Activated naive CD8-positive, alpha-beta T cell (primary cell): ENCODE measurements at regions not wholly inside any gene's neighbourhood (a gene's known extent, or its start where the extent isn't known, plus 50 kb on each side); places are given as distances from the start of the nearest gene placed in this dataset.
"Not testable (repeated sequence)": the region's sequence is repeated elsewhere in the genome, so short reads cannot be mapped to it uniquely, and the experiment has no call there.

ENCODE experiments used
- H3K27ac Mint-ChIP-seq: one replicate; pipeline ENCODE4 v1.8.0; 2021; ENCODE audit warnings: mixed read lengths
- H3K27me3 Mint-ChIP-seq: one replicate; pipeline ENCODE4 v1.8.0; 2021; ENCODE audit warnings: mixed read lengths
- H3K36me3 Mint-ChIP-seq: one replicate; pipeline ENCODE4 v1.8.0; 2021; ENCODE audit warnings: mixed read lengths
- H3K4me1 Mint-ChIP-seq: one replicate; pipeline ENCODE4 v1.8.0; 2021; ENCODE audit warnings: low read depth, mixed read lengths
- H3K4me3 Mint-ChIP-seq: one replicate; pipeline ENCODE4 v1.8.0; 2021; ENCODE audit warnings: mild to moderate bottlenecking, mixed read lengths
- H3K9me3 Mint-ChIP-seq: one replicate; pipeline ENCODE4 v1.8.0; 2021; ENCODE audit warnings: low read depth, mixed read lengths

- H3K27ac Mint-ChIP-seq: no peak overlapping the region
- no peaks in the 10 kb centered on the region for H3K27me3 Mint-ChIP-seq
Measured at GRCh38 chr7:68376131-68376661, 1222.1 kb upstream of the AUTS2 start.

GRCh38 chr7:68381731-68382130 is 1216.5 kb upstream of the AUTS2 start:
- Mint-ChIP-seq H3K36me3 (no peaks in the 10 kb centered on the region), H3K27ac (no peak overlapping the region), H3K4me1 (no peaks in the 10 kb centered on the region), H3K9me3 (peaks cover 16% of the 10 kb centered on the region), H3K4me3 (no peak overlapping the region), H3K27me3 (no peaks in the 10 kb centered on the region)

More at GRCh38 chr7:68376131-68376661, 1222.1 kb upstream of the AUTS2 start:
- Mint-ChIP-seq H3K4me1 (no peaks in the 10 kb centered on the region), H3K36me3 (no peaks in the 10 kb centered on the region), H3K4me3 (no peak overlapping the region), H3K9me3 (peaks cover 10% of the 10 kb centered on the region)

- peaks cover 18% of the 10 kb centered on the region for H3K9me3 Mint-ChIP-seq
- H3K27me3 Mint-ChIP-seq: peaks cover 3% of the 10 kb centered on the region
- H3K36me3 Mint-ChIP-seq: no peaks in the 10 kb centered on the region
- no peak overlapping the region for H3K27ac Mint-ChIP-seq
- H3K4me1 Mint-ChIP-seq: no peaks in the 10 kb centered on the region
- no peak overlapping the region for H3K4me3 Mint-ChIP-seq
Measured at GRCh38 chr7:68384581-68384980, 1213.7 kb upstream of the AUTS2 start.

GRCh38 chr7:68393051-68393450 is 1205.2 kb upstream of the AUTS2 start:
- Mint-ChIP-seq H3K27me3 (peaks cover 3% of the 10 kb centered on the region), H3K27ac (no peak overlapping the region), H3K4me3 (no peak overlapping the region), H3K4me1 (no peaks in the 10 kb centered on the region), H3K9me3 (peaks cover 22% of the 10 kb centered on the region), H3K36me3 (no peaks in the 10 kb centered on the region)

GRCh38 chr7:68394131-68394530 is 1204.1 kb upstream of the AUTS2 start:
- Mint-ChIP-seq H3K36me3 (no peaks in the 10 kb centered on the region), H3K27ac (no peak overlapping the region), H3K27me3 (no peaks in the 10 kb centered on the region), H3K4me1 (no peaks in the 10 kb centered on the region), H3K9me3 (peaks cover 16% of the 10 kb centered on the region), H3K4me3 (no peak overlapping the region)

DNA sequence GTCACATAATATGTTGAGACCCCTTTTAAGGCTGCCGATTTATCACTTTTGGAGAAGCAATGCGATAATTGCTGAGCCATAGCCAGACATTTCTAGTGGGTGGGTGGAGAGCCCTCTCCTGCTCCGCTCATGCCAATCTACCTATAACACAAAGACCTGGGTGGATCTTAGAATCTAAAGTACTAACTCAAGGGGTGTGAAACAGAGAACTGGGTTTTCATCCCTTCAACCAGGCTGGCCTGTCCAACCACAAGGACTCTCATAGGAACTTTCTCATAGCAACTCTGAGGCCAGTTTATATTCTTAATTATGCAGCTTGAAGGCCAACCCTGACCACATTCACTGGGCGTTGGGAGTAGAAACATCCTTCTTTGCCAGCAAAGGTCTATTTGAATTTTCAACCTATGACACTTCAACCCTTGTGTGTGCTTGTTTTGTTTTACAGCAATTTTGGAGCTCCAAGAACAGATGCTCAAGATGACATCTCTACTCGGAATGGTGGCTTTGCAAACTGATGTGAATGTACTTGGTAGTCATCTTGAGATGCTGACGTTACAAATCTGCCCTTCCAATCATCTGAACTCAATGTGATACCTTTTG is 1198.2 kb upstream of the AUTS2 start:
- no peaks in the 10 kb centered on the region for H3K36me3 Mint-ChIP-seq
- H3K9me3 Mint-ChIP-seq: peaks cover 19% of the 10 kb centered on the region
- H3K4me1 Mint-ChIP-seq: no peaks in the 10 kb centered on the region

DNA sequence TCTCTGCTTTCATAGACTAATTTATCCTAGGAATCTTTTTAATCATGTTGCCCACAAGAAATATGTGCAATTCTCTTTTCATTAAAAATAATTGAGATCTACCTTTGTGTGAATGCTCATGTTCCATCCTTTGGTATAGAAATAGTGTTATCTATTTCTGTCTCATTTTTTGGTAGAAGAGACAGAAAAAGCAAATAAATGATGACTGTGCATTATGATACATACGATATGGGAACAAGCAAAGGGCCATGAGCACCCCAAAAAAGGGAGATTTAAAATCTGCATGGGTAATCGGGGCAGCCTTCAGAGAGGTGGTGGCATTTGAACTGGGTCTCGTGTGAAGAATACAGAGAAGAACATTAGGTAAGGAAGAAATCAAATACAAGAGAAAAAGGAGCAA is 1197.5 kb upstream of the AUTS2 start:
- Mint-ChIP-seq H3K27ac (no peak overlapping the region), H3K27me3 (no peaks in the 10 kb centered on the region), H3K4me1 (no peaks in the 10 kb centered on the region), H3K9me3 (peaks cover 21% of the 10 kb centered on the region), H3K4me3 (no peak overlapping the region), H3K36me3 (no peaks in the 10 kb centered on the region)

More for the DNA sequence above, 1198.2 kb upstream of the AUTS2 start:
- Mint-ChIP-seq H3K4me3 (no peak overlapping the region), H3K27me3 (no peaks in the 10 kb centered on the region), H3K27ac (no peak overlapping the region)

DNA sequence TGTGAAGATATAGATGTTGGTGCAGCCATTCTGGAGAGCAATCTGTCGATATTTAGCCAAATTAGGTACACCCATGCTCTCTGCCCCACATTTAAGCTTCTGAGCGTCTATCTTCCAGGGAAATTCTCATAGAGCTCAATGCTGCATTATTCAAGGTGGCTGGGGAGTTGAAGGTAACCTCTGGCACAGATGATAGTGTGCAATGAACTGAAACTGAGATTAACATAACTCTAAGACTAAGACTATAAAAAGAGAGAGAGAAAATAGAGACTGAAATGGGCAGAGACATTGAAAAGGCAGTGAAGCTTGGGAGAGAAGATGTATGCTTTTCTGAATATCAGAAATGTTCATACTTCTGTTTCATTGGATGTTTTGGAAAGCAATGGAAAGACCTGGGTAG is 1197.0 kb upstream of the AUTS2 start:
- Mint-ChIP-seq H3K9me3 (peaks cover 19% of the 10 kb centered on the region), H3K4me3 (no peak overlapping the region), H3K4me1 (no peaks in the 10 kb centered on the region), H3K27me3 (no peaks in the 10 kb centered on the region), H3K36me3 (no peaks in the 10 kb centered on the region), H3K27ac (no peak overlapping the region)

GRCh38 chr7:68406480-68406879 is 1191.8 kb upstream of the AUTS2 start:
- Mint-ChIP-seq H3K4me1 (no peaks in the 10 kb centered on the region), H3K27me3 (no peaks in the 10 kb centered on the region), H3K36me3 (no peaks in the 10 kb centered on the region), H3K27ac (no peak overlapping the region), H3K9me3 (peaks cover 12% of the 10 kb centered on the region), H3K4me3 (no peak overlapping the region)

GRCh38 chr7:68407460-68407859 is 1190.8 kb upstream of the AUTS2 start:
- H3K36me3 Mint-ChIP-seq: no peaks in the 10 kb centered on the region
- no peaks in the 10 kb centered on the region for H3K4me1 Mint-ChIP-seq
- H3K27ac Mint-ChIP-seq: no peak overlapping the region
- no peak overlapping the region for H3K4me3 Mint-ChIP-seq
- no peaks in the 10 kb centered on the region for H3K27me3 Mint-ChIP-seq
- H3K9me3 Mint-ChIP-seq: peaks cover 12% of the 10 kb centered on the region

GRCh38 chr7:68408873-68409272 is 1189.4 kb upstream of the AUTS2 start:
- Mint-ChIP-seq H3K9me3 (peaks cover 12% of the 10 kb centered on the region), H3K4me1 (no peaks in the 10 kb centered on the region), H3K4me3 (no peak overlapping the region), H3K27me3 (no peaks in the 10 kb centered on the region), H3K27ac (no peak overlapping the region), H3K36me3 (no peaks in the 10 kb centered on the region)

DNA sequence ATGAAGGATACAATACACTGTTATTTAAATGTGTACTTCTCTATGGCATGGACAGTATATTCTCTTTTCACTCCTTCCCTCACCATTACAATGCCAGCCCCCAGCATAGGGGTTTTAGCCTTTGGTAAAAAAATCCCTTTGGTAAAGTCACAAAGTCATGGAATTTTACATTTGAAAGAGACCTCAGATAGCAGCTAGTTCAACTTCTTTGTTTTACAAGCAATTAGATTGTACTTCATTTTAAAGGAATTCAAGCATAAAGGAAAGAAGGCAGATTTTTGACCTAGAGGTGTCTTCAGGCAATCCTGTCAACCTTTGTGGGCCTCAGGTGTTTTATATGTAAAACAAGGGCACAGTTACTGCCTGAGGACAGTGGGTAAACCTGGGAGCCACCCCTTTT is 1188.4 kb upstream of the AUTS2 start:
- H3K9me3 Mint-ChIP-seq: peaks cover 10% of the 10 kb centered on the region
- no peaks in the 10 kb centered on the region for H3K36me3 Mint-ChIP-seq
- no peak overlapping the region for H3K27ac Mint-ChIP-seq
- H3K4me3 Mint-ChIP-seq: no peak overlapping the region
- no peaks in the 10 kb centered on the region for H3K4me1 Mint-ChIP-seq
- H3K27me3 Mint-ChIP-seq: no peaks in the 10 kb centered on the region

- H3K9me3 Mint-ChIP-seq, H3K27ac Mint-ChIP-seq, H3K27me3 Mint-ChIP-seq, H3K4me3 Mint-ChIP-seq, H3K36me3 Mint-ChIP-seq, H3K4me1 Mint-ChIP-seq: not testable (repeated sequence)
Measured at GRCh38 chr7:68410693-68411092, 1187.6 kb upstream of the AUTS2 start.

- Mint-ChIP-seq H3K27me3 (no peaks in the 10 kb centered on the region), H3K27ac (no peak overlapping the region), H3K36me3 (no peaks in the 10 kb centered on the region), H3K4me1 (no peaks in the 10 kb centered on the region), H3K9me3 (peaks cover 2% of the 10 kb centered on the region), H3K4me3 (no peak overlapping the region)
Measured at GRCh38 chr7:68411742-68412141, 1186.5 kb upstream of the AUTS2 start.

- Mint-ChIP-seq H3K9me3 (peaks cover 8% of the 10 kb centered on the region), H3K27ac (no peak overlapping the region), H3K27me3 (no peaks in the 10 kb centered on the region), H3K4me3 (no peak overlapping the region), H3K36me3 (no peaks in the 10 kb centered on the region), H3K4me1 (no peaks in the 10 kb centered on the region)
Measured at GRCh38 chr7:68414631-68415425, 1183.4 kb upstream of the AUTS2 start.
